A673 (cell line): ENCODE measurements at regions not wholly inside any gene's neighbourhood (a gene's known extent, or its start where the extent isn't known, plus 50 kb on each side); places are given as distances from the start of the nearest gene placed in this dataset.

ENCODE experiments used
- CTCF ChIP-seq: fragments of 300-800, 200-600 bp; sonication (generic); conservative IDR thresholded peaks from 2 replicates; pipeline ENCODE4 v1.5.1; 2017; ENCODE audit warnings: low read depth, mild to moderate bottlenecking, antibody characterized with exemption, low read length, moderate library complexity, mixed read lengths
- EZH2 ChIP-seq: fragments of 200-600 bp; sonication (generic); IDR thresholded peaks from 2 replicates; pipeline ENCODE4 v1.6.1; 2017; ENCODE audit warnings: borderline replicate concordance, low read depth, mild to moderate bottlenecking, mixed read lengths, antibody characterized with exemption, low read length; ENCODE audit not compliant: poor library complexity, severe bottlenecking

- TF ChIP-seq CTCF (no peak), EZH2 (no peak)
Observed at GRCh38 chr22:49036513-49036912, 791.2 kb downstream of the BRD1 start.
